ENCODE measurements at regions not wholly inside any gene's neighbourhood (a gene's known extent, or its start where the extent isn't known, plus 50 kb on each side); places are given as distances from the start of the nearest gene placed in this dataset.

GRCh38 chr9:1879501-1879900, 135.6 kb upstream of the SMARCA2 start (continued):
- TF ChIP-seq ZNF331 (CRISPR knock-in tag; IDR thresholded peaks at IDR 0.05; ENCODE audit: low read depth) (no peak), ZNF114 (CRISPR knock-in tag; IDR thresholded peaks at IDR 0.05) (no peak)

- Histone ChIP-seq H3F3A (replicated peaks; ENCODE audit: low read depth) (no peaks in the 10 kb centered on the region), H3K9me2 (ENCODE audit: insufficient read depth) (peaks cover 10% of the 10 kb centered on the region), H3K36me3 (ENCODE audit: insufficient read depth) (no peaks in the 10 kb centered on the region), H3K4me2 (no peak overlapping the region), H3K79me2 (replicated peaks; ENCODE audit: insufficient read depth) (no peaks in the 10 kb centered on the region), H4K20me1 (replicated peaks; ENCODE audit: insufficient read depth) (no peaks in the 10 kb centered on the region), H3K27me3 (ENCODE audit: insufficient read depth) (no peaks in the 10 kb centered on the region), H2AFZ (no peak overlapping the region), H3K27ac (ENCODE audit: low read depth) (no peak overlapping the region), H3K4me1 (ENCODE audit: insufficient read depth) (no peaks in the 10 kb centered on the region), H3K4me3 (no peak overlapping the region)
- no peaks in the 10 kb centered on the region; the same call in 1 of the 3 replicates for H3K9me3 Mint-ChIP-seq
- no peak for ATAC-seq
- DNase-seq (ENCODE audit: low spot score), result no peak
- no peak for TF ChIP-seq ETS1 (IDR thresholded peaks at IDR 0.05)
- H3K27me3 Mint-ChIP-seq (ENCODE audit: insufficient read depth, low read depth, poor library complexity), result no peaks in the 10 kb centered on the region
- H3K4me1 Mint-ChIP-seq, result no peaks in the 10 kb centered on the region
- H3K4me3 Mint-ChIP-seq, result no peak overlapping the region
- no peaks in the 10 kb centered on the region for H3K36me3 Mint-ChIP-seq (ENCODE audit: low read depth)
- no peak overlapping the region for H3K27ac Mint-ChIP-seq
Observed at GRCh38 chr9:1880038-1880565, 135.0 kb upstream of the SMARCA2 start.

- Histone ChIP-seq H3K27ac (ENCODE audit: low read depth) (no peak overlapping the region), H3K4me1 (ENCODE audit: insufficient read depth) (no peaks in the 10 kb centered on the region), H3K27me3 (ENCODE audit: insufficient read depth) (no peaks in the 10 kb centered on the region), H3K36me3 (ENCODE audit: insufficient read depth) (no peaks in the 10 kb centered on the region), H3K79me2 (replicated peaks; ENCODE audit: insufficient read depth) (no peaks in the 10 kb centered on the region), H3K4me2 (no peak overlapping the region), H3K4me3 (no peak overlapping the region), H3K9me2 (ENCODE audit: insufficient read depth) (peaks cover 10% of the 10 kb centered on the region), H2AFZ (no peak overlapping the region), H3F3A (replicated peaks; ENCODE audit: low read depth) (no peaks in the 10 kb centered on the region), H4K20me1 (replicated peaks; ENCODE audit: insufficient read depth) (no peaks in the 10 kb centered on the region)
- no peaks in the 10 kb centered on the region for H3K9me3 Mint-ChIP-seq
- H3K27ac Mint-ChIP-seq, result no peak overlapping the region
- TF ChIP-seq EZH2 (IDR thresholded peaks at IDR 0.05; ENCODE audit: low read depth, unreplicated experiment), result no peak
- TF ChIP-seq CREB1 (CRISPR knock-in tag; IDR thresholded peaks at IDR 0.05; ENCODE audit: low read depth), result no peak
- no peak for TF ChIP-seq ZNF462 (CRISPR knock-in tag; IDR thresholded peaks at IDR 0.05)
- no peak for TF ChIP-seq EZH2phosphoT487 (IDR thresholded peaks at IDR 0.05; ENCODE audit: unreplicated experiment)
- TF ChIP-seq ZNF114 (CRISPR knock-in tag; IDR thresholded peaks at IDR 0.05), result no peak
- TF ChIP-seq REST (IDR thresholded peaks at IDR 0.05; ENCODE audit: unreplicated experiment), result no peak
- no peak for TF ChIP-seq NANOG (IDR thresholded peaks at IDR 0.05; ENCODE audit: borderline replicate concordance)
- no peak overlapping the region for H3K4me3 Mint-ChIP-seq
- DNase-seq (ENCODE audit: low spot score) (no peak), ATAC-seq (no peak)
- no peaks in the 10 kb centered on the region for H3K4me1 Mint-ChIP-seq
- H3K36me3 Mint-ChIP-seq (ENCODE audit: low read depth), result no peaks in the 10 kb centered on the region
- H3K27me3 Mint-ChIP-seq (ENCODE audit: insufficient read depth, low read depth, poor library complexity), result no peaks in the 10 kb centered on the region
Observed at GRCh38 chr9:1881708-1882295, 133.3 kb upstream of the SMARCA2 start.

Data from GM23338 (cell line).